ENCODE measurements at regions not wholly inside any gene's neighbourhood (a gene's known extent, or its start where the extent isn't known, plus 50 kb on each side); places are given as distances from the start of the nearest gene placed in this dataset.

DNA sequence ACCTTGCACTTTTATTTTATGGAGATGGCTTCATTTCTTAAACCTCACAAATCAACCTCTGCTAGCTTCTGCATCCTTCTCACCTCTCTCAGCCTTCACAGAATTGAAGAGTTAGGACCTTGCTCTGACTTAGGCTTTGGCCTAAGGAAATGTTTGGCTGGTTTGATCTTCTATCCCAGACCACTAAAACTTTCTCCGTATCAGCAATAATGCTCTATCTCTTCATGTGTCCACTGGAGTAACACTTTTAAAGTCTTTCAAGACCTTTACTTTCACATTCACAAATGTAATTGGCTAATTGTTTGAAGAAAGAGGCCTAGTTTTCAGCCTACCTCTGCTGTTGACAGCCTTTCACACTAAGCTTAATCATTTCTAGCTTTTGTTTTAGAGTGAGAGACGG, 212.9 kb downstream of the TTLL2 start:
- no peaks in the 10 kb centered on the region for H3K79me2 ChIP-seq (ENCODE audit: insufficient read depth, low read length)
- no peak overlapping the region for H2AFZ ChIP-seq (ENCODE audit: low read length)
- H3K4me2 ChIP-seq (ENCODE audit: low read length), result no peak overlapping the region
- no peaks in the 10 kb centered on the region for H3F3A ChIP-seq (ENCODE audit: insufficient read depth, low read length)
- no peaks in the 10 kb centered on the region for H3K27me3 ChIP-seq (ENCODE audit: insufficient read depth, low read length)
- H3K9ac ChIP-seq (ENCODE audit: low read length), result no peak overlapping the region
- H3K4me1 ChIP-seq (ENCODE audit: insufficient read depth, low read length, severe bottlenecking), result no peaks in the 10 kb centered on the region
- H3K4me3 ChIP-seq (ENCODE audit: low read depth, low read length, poor library complexity, severe bottlenecking), result no peak overlapping the region
- H3K9me2 ChIP-seq (ENCODE audit: low read depth, low read length), result no peaks in the 10 kb centered on the region
- TF ChIP-seq EZH2 (IDR thresholded peaks at IDR 0.05; ENCODE audit: borderline replicate concordance, low read length), result no peak
- TF ChIP-seq, protein P1, sequence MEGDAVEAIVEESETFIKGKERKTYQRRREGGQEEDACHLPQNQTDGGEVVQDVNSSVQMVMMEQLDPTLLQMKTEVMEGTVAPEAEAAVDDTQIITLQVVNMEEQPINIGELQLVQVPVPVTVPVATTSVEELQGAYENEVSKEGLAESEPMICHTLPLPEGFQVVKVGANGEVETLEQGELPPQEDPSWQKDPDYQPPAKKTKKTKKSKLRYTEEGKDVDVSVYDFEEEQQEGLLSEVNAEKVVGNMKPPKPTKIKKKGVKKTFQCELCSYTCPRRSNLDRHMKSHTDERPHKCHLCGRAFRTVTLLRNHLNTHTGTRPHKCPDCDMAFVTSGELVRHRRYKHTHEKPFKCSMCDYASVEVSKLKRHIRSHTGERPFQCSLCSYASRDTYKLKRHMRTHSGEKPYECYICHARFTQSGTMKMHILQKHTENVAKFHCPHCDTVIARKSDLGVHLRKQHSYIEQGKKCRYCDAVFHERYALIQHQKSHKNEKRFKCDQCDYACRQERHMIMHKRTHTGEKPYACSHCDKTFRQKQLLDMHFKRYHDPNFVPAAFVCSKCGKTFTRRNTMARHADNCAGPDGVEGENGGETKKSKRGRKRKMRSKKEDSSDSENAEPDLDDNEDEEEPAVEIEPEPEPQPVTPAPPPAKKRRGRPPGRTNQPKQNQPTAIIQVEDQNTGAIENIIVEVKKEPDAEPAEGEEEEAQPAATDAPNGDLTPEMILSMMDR (IDR thresholded peaks at IDR 0.05; ENCODE audit: low read length), result no peak
- H3K27ac ChIP-seq (ENCODE audit: low read depth, low read length, poor library complexity, severe bottlenecking), result no peak overlapping the region
- no peaks in the 10 kb centered on the region for H4K20me1 ChIP-seq (ENCODE audit: insufficient read depth, low read length)
- H3K36me3 ChIP-seq (ENCODE audit: insufficient read depth, low read length), result no peaks in the 10 kb centered on the region
- 0 out of 2 replicates have a peak, but pooled peaks cover 2% of the 10 kb centered on the region for H3K9me3 ChIP-seq (ENCODE audit: low read length)

GRCh38 chr6:167538746-167539145, 213.9 kb downstream of the TTLL2 start:
- no peak overlapping the region for H3K9ac ChIP-seq (ENCODE audit: low read length)
- H3K36me3 ChIP-seq (ENCODE audit: insufficient read depth, low read length), result no peaks in the 10 kb centered on the region
- H3K27me3 ChIP-seq (ENCODE audit: insufficient read depth, low read length), result no peaks in the 10 kb centered on the region
- H3K9me2 ChIP-seq (ENCODE audit: low read depth, low read length), result no peaks in the 10 kb centered on the region
- no peaks in the 10 kb centered on the region for H3K4me1 ChIP-seq (ENCODE audit: insufficient read depth, low read length, severe bottlenecking)
- 0 out of 2 replicates have a peak, but pooled peaks cover 2% of the 10 kb centered on the region for H3K9me3 ChIP-seq (ENCODE audit: low read length)
- H3K4me2 ChIP-seq (ENCODE audit: low read length), result no peak overlapping the region
- no peak overlapping the region for H3K4me3 ChIP-seq (ENCODE audit: low read depth, low read length, poor library complexity, severe bottlenecking)
- H4K20me1 ChIP-seq (ENCODE audit: insufficient read depth, low read length), result no peaks in the 10 kb centered on the region
- TF ChIP-seq, protein P1 (IDR thresholded peaks at IDR 0.05; ENCODE audit: low read length), result no peak
- no peaks in the 10 kb centered on the region for H3F3A ChIP-seq (ENCODE audit: insufficient read depth, low read length)
- no peak overlapping the region for H3K27ac ChIP-seq (ENCODE audit: low read depth, low read length, poor library complexity, severe bottlenecking)
- no peaks in the 10 kb centered on the region for H3K79me2 ChIP-seq (ENCODE audit: insufficient read depth, low read length)
- no peak overlapping the region for H2AFZ ChIP-seq (ENCODE audit: low read length)

DNA sequence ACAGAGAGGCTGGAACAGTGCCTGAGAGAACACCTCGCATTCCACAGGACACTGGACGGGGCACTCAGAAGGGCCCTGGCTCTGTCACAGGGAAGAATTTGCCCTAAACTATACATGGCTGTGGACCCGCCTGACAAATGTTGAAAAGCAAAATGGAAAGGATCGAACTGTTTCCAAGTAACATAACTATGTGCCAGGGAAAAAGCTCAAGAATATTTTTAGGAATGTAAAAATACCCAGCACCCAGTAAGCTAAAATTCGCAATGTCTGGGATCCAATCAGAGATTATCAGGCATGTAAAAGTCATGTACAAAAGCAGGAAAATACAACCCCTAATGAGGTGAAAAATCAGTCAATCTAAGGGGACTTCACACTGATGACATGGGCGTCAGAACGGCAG, 215.9 kb downstream of the TTLL2 start:
- Histone ChIP-seq H3K4me1 (ENCODE audit: insufficient read depth, low read length, severe bottlenecking) (no peaks in the 10 kb centered on the region), H3K27me3 (ENCODE audit: insufficient read depth, low read length) (no peaks in the 10 kb centered on the region), H3K79me2 (ENCODE audit: insufficient read depth, low read length) (no peaks in the 10 kb centered on the region), H2AFZ (ENCODE audit: low read length) (no peak overlapping the region), H4K20me1 (ENCODE audit: insufficient read depth, low read length) (no peaks in the 10 kb centered on the region), H3F3A (ENCODE audit: insufficient read depth, low read length) (no peaks in the 10 kb centered on the region), H3K36me3 (ENCODE audit: insufficient read depth, low read length) (no peaks in the 10 kb centered on the region), H3K4me3 (ENCODE audit: low read depth, low read length, poor library complexity, severe bottlenecking) (no peak overlapping the region), H3K9me2 (ENCODE audit: low read depth, low read length) (no peaks in the 10 kb centered on the region), H3K9me3 (ENCODE audit: low read length) (0 out of 2 replicates have a peak, but pooled peaks cover 2% of the 10 kb centered on the region), H3K27ac (ENCODE audit: low read depth, low read length, poor library complexity, severe bottlenecking) (no peak overlapping the region), H3K9ac (ENCODE audit: low read length) (no peak overlapping the region), H3K4me2 (ENCODE audit: low read length) (no peak overlapping the region)
- TF ChIP-seq EZH2 (IDR thresholded peaks at IDR 0.05; ENCODE audit: borderline replicate concordance, low read length), result no peak

DNA sequence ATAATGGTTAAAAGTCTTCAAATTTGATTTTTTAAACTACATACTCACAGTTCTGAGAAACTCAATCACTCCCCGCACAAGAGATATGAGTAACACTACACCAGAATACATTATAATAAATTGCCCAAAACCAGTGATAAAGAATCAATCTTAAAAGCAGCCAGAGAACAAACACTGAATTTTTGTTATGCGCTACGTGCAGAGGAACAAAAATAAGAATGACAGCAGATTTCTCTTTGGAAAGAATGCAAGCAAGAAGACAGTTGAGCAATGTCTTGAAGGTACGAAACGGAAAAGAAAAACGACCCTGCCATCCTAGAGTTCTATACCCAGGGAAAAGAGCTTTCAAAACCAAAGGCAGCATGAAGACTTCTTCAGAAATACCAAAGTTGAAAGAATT, 216.7 kb downstream of the TTLL2 start:
- Histone ChIP-seq H3K27ac (ENCODE audit: low read depth, low read length, poor library complexity, severe bottlenecking) (no peak overlapping the region), H2AFZ (ENCODE audit: low read length) (no peak overlapping the region), H3K27me3 (ENCODE audit: insufficient read depth, low read length) (no peaks in the 10 kb centered on the region), H3K4me2 (ENCODE audit: low read length) (no peak overlapping the region), H3K4me3 (ENCODE audit: low read depth, low read length, poor library complexity, severe bottlenecking) (no peak overlapping the region), H3K9me2 (ENCODE audit: low read depth, low read length) (no peaks in the 10 kb centered on the region), H4K20me1 (ENCODE audit: insufficient read depth, low read length) (no peaks in the 10 kb centered on the region), H3K4me1 (ENCODE audit: insufficient read depth, low read length, severe bottlenecking) (no peaks in the 10 kb centered on the region), H3K9ac (ENCODE audit: low read length) (no peak overlapping the region), H3K36me3 (ENCODE audit: insufficient read depth, low read length) (no peaks in the 10 kb centered on the region), H3F3A (ENCODE audit: insufficient read depth, low read length) (no peaks in the 10 kb centered on the region), H3K79me2 (ENCODE audit: insufficient read depth, low read length) (no peaks in the 10 kb centered on the region), H3K9me3 (ENCODE audit: low read length) (0 out of 2 replicates have a peak, but pooled peaks cover 2% of the 10 kb centered on the region)
- TF ChIP-seq EZH2 (IDR thresholded peaks at IDR 0.05; ENCODE audit: borderline replicate concordance, low read length), result no peak
- TF ChIP-seq, protein P1 (IDR thresholded peaks at IDR 0.05; ENCODE audit: low read length), result no peak

Measured in OCI-LY1 (cell line).